ENCODE measurements at regions not wholly inside any gene's neighbourhood (a gene's known extent, or its start where the extent isn't known, plus 50 kb on each side); places are given as distances from the start of the nearest gene placed in this dataset.

- Mint-ChIP-seq H3K4me3 (no peak overlapping the region), H3K27me3 (peaks cover 11% of the 10 kb centered on the region), H3K36me3 (ENCODE audit: low read depth) (no peaks in the 10 kb centered on the region), H3K4me1 (no peaks in the 10 kb centered on the region), H3K27ac (no peak overlapping the region)
- ATAC-seq: no peak
- no peak for DNase-seq
- no peaks in the 10 kb centered on the region for H3K9me3 ChIP-seq (ENCODE audit: control insufficient read depth, low read length, poor library complexity, severe bottlenecking)
These were observed 173.5 kb downstream of the TSHZ3 start for GRCh38 chr19:31175564-31176348.

GRCh38 chr19:31174948-31175347 is 174.3 kb downstream of the TSHZ3 start:
- Mint-ChIP-seq H3K4me3 (no peak overlapping the region), H3K27me3 (peaks cover 11% of the 10 kb centered on the region), H3K36me3 (ENCODE audit: low read depth) (no peaks in the 10 kb centered on the region), H3K4me1 (no peaks in the 10 kb centered on the region), H3K27ac (no peak overlapping the region)
- no peaks in the 10 kb centered on the region for H3K9me3 ChIP-seq (ENCODE audit: control insufficient read depth, low read length, poor library complexity, severe bottlenecking)
- no peak for DNase-seq
- ATAC-seq: no peak

GRCh38 chr19:31173991-31174390 is 175.2 kb downstream of the TSHZ3 start:
- Mint-ChIP-seq H3K27me3 (peaks cover 11% of the 10 kb centered on the region), H3K27ac (no peak overlapping the region), H3K4me1 (peaks cover 2% of the 10 kb centered on the region), H3K36me3 (ENCODE audit: low read depth) (no peaks in the 10 kb centered on the region), H3K4me3 (no peak overlapping the region)
- H3K9me3 ChIP-seq (ENCODE audit: control insufficient read depth, low read length, poor library complexity, severe bottlenecking): no peaks in the 10 kb centered on the region
- DNase-seq: no peak
- ATAC-seq: no peak

- peaks cover 25% of the 10 kb centered on the region for H3K27me3 Mint-ChIP-seq
- no peaks in the 10 kb centered on the region for H3K36me3 Mint-ChIP-seq (ENCODE audit: low read depth)
- ATAC-seq (no peak), DNase-seq (no peak)
- no peaks in the 10 kb centered on the region for H3K9me3 ChIP-seq (ENCODE audit: control insufficient read depth, low read length, poor library complexity, severe bottlenecking)
- H3K4me3 Mint-ChIP-seq: no peak overlapping the region
- H3K4me1 Mint-ChIP-seq: peaks cover 4% of the 10 kb centered on the region
- no peak overlapping the region for H3K27ac Mint-ChIP-seq
These were observed 177.3 kb downstream of the TSHZ3 start for GRCh38 chr19:31171936-31172335.

GRCh38 chr19:31170046-31170445 is 179.2 kb downstream of the TSHZ3 start:
- Mint-ChIP-seq H3K36me3 (ENCODE audit: low read depth) (no peaks in the 10 kb centered on the region), H3K27me3 (peaks cover 42% of the 10 kb centered on the region), H3K27ac (no peak overlapping the region), H3K4me3 (no peak overlapping the region), H3K4me1 (peaks cover 4% of the 10 kb centered on the region)
- ATAC-seq: no peak
- no peaks in the 10 kb centered on the region for H3K9me3 ChIP-seq (ENCODE audit: control insufficient read depth, low read length, poor library complexity, severe bottlenecking)
- DNase-seq: no peak

GRCh38 chr19:31168106-31168625 is 181.1 kb downstream of the TSHZ3 start:
- H3K27me3 Mint-ChIP-seq: peaks cover 61% of the 10 kb centered on the region
- no peaks in the 10 kb centered on the region for H3K36me3 Mint-ChIP-seq (ENCODE audit: low read depth)
- ATAC-seq: no peak
- no peaks in the 10 kb centered on the region for H3K9me3 ChIP-seq (ENCODE audit: control insufficient read depth, low read length, poor library complexity, severe bottlenecking)
- H3K4me1 Mint-ChIP-seq: peaks cover 4% of the 10 kb centered on the region
- no peak for DNase-seq
- H3K27ac Mint-ChIP-seq: no peak overlapping the region
- no peak overlapping the region for H3K4me3 Mint-ChIP-seq

GRCh38 chr19:31167690-31168089 is 181.5 kb downstream of the TSHZ3 start:
- ATAC-seq: no peak
- Mint-ChIP-seq H3K27ac (no peak overlapping the region), H3K27me3 (peaks cover 65% of the 10 kb centered on the region), H3K4me1 (peaks cover 4% of the 10 kb centered on the region), H3K36me3 (ENCODE audit: low read depth) (no peaks in the 10 kb centered on the region), H3K4me3 (no peak overlapping the region)
- DNase-seq: no peak
- no peaks in the 10 kb centered on the region for H3K9me3 ChIP-seq (ENCODE audit: control insufficient read depth, low read length, poor library complexity, severe bottlenecking)

- H3K27me3 Mint-ChIP-seq: peaks cover 69% of the 10 kb centered on the region
- no peak for ATAC-seq
- H3K4me3 Mint-ChIP-seq: no peak overlapping the region
- H3K9me3 ChIP-seq (ENCODE audit: control insufficient read depth, low read length, poor library complexity, severe bottlenecking): no peaks in the 10 kb centered on the region
- H3K27ac Mint-ChIP-seq: no peak overlapping the region
- no peaks in the 10 kb centered on the region for H3K36me3 Mint-ChIP-seq (ENCODE audit: low read depth)
- no peak for DNase-seq
- H3K4me1 Mint-ChIP-seq: peaks cover 4% of the 10 kb centered on the region
These were observed 183.0 kb downstream of the TSHZ3 start for GRCh38 chr19:31166206-31166605.

GRCh38 chr19:31164791-31165251 is 184.4 kb downstream of the TSHZ3 start:
- no peak for DNase-seq
- no peak for ATAC-seq
- Mint-ChIP-seq H3K4me3 (no peak overlapping the region), H3K4me1 (peaks cover 4% of the 10 kb centered on the region), H3K36me3 (ENCODE audit: low read depth) (no peaks in the 10 kb centered on the region), H3K27ac (no peak overlapping the region), H3K27me3 (peaks cover 70% of the 10 kb centered on the region)
- no peaks in the 10 kb centered on the region for H3K9me3 ChIP-seq (ENCODE audit: control insufficient read depth, low read length, poor library complexity, severe bottlenecking)

GRCh38 chr19:31160336-31160926 is 188.8 kb downstream of the TSHZ3 start:
- Mint-ChIP-seq H3K4me1 (no peaks in the 10 kb centered on the region), H3K27ac (no peak overlapping the region), H3K4me3 (no peak overlapping the region), H3K36me3 (ENCODE audit: low read depth) (peaks cover 2% of the 10 kb centered on the region), H3K27me3 (peaks cover 53% of the 10 kb centered on the region)
- no peaks in the 10 kb centered on the region for H3K9me3 ChIP-seq (ENCODE audit: control insufficient read depth, low read length, poor library complexity, severe bottlenecking)
- ATAC-seq (no peak), DNase-seq (no peak)

GRCh38 chr19:31154021-31154420 is 195.2 kb downstream of the TSHZ3 start:
- ATAC-seq: no peak
- Mint-ChIP-seq H3K27me3 (peaks cover 10% of the 10 kb centered on the region), H3K36me3 (ENCODE audit: low read depth) (peaks cover 2% of the 10 kb centered on the region), H3K27ac (no peak overlapping the region), H3K4me3 (no peak overlapping the region), H3K4me1 (peaks cover 2% of the 10 kb centered on the region)
- no peak for DNase-seq
- no peaks in the 10 kb centered on the region for H3K9me3 ChIP-seq (ENCODE audit: control insufficient read depth, low read length, poor library complexity, severe bottlenecking)

GRCh38 chr19:31152906-31153305 is 196.3 kb downstream of the TSHZ3 start:
- no peaks in the 10 kb centered on the region for H3K9me3 ChIP-seq (ENCODE audit: control insufficient read depth, low read length, poor library complexity, severe bottlenecking)
- H3K36me3 Mint-ChIP-seq (ENCODE audit: low read depth): peaks cover 2% of the 10 kb centered on the region
- H3K27me3 Mint-ChIP-seq: peaks cover 2% of the 10 kb centered on the region
- H3K27ac Mint-ChIP-seq: no peak overlapping the region
- ATAC-seq (no peak), DNase-seq (no peak)
- H3K4me3 Mint-ChIP-seq: no peak overlapping the region
- peaks cover 2% of the 10 kb centered on the region for H3K4me1 Mint-ChIP-seq

GRCh38 chr19:31149441-31149941 is 199.7 kb downstream of the TSHZ3 start:
- Mint-ChIP-seq H3K4me1 (peaks cover 2% of the 10 kb centered on the region), H3K27me3 (no peaks in the 10 kb centered on the region), H3K27ac (no peak overlapping the region), H3K36me3 (ENCODE audit: low read depth) (no peaks in the 10 kb centered on the region), H3K4me3 (no peak overlapping the region)
- H3K9me3 ChIP-seq (ENCODE audit: control insufficient read depth, low read length, poor library complexity, severe bottlenecking): no peaks in the 10 kb centered on the region
- ATAC-seq (no peak), DNase-seq (no peak)

Data from T-helper 17 cell (primary cell).